GM13976 (cell line): ENCODE measurements at regions not wholly inside any gene's neighbourhood (a gene's known extent, or its start where the extent isn't known, plus 50 kb on each side); places are given as distances from the start of the nearest gene placed in this dataset.

Experiments used
- DNase-seq: peaks from one replicate; pipeline ENCODE4 v3.0.0; 2012; ENCODE audit warnings: low spot score
- in situ Hi-C: fragments of 300-500 bp; cut with MboI; formaldehyde crosslinking; loops from one replicate; pipeline ENCODE4 v1.12.0; 2022; ENCODE audit warnings: low sequenced_read_pairs, mixed read lengths, inconsistent platforms; ENCODE audit not compliant: unreplicated experiment
- TF ChIP-seq, protein P1 (sequence below): IDR thresholded peaks from 2 replicates; pipeline ENCODE4 v1.5.1; 2012; ENCODE audit warnings: borderline replicate concordance, mild to moderate bottlenecking; ENCODE audit not compliant: insufficient read depth; ENCODE audit errors: extremely low read depth, missing control alignments, control extremely low read depth

DNA sequence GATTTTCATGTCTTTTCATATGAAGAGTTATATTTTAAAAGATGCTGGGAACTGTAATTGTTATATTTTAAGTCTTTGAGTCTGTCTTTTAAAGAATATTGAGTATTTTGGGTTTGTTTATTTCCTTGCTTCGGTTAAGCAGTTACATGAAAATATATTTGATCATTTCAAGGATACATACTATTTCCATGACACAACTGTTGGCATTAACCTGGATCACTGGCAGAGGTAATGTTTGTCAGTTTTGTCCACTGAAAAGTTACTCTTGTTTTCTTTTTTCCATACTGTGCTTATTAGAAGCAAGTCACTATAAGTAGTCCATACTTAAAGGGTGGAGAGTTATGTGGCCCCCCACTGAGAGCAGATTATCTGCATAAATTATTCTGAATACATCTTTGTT lies 1142.0 kb upstream of the TMEFF2 start:
- TF ChIP-seq, protein P1, sequence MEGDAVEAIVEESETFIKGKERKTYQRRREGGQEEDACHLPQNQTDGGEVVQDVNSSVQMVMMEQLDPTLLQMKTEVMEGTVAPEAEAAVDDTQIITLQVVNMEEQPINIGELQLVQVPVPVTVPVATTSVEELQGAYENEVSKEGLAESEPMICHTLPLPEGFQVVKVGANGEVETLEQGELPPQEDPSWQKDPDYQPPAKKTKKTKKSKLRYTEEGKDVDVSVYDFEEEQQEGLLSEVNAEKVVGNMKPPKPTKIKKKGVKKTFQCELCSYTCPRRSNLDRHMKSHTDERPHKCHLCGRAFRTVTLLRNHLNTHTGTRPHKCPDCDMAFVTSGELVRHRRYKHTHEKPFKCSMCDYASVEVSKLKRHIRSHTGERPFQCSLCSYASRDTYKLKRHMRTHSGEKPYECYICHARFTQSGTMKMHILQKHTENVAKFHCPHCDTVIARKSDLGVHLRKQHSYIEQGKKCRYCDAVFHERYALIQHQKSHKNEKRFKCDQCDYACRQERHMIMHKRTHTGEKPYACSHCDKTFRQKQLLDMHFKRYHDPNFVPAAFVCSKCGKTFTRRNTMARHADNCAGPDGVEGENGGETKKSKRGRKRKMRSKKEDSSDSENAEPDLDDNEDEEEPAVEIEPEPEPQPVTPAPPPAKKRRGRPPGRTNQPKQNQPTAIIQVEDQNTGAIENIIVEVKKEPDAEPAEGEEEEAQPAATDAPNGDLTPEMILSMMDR: no peak
- in situ Hi-C loops: no loop called here
- no peak for DNase-seq

DNA sequence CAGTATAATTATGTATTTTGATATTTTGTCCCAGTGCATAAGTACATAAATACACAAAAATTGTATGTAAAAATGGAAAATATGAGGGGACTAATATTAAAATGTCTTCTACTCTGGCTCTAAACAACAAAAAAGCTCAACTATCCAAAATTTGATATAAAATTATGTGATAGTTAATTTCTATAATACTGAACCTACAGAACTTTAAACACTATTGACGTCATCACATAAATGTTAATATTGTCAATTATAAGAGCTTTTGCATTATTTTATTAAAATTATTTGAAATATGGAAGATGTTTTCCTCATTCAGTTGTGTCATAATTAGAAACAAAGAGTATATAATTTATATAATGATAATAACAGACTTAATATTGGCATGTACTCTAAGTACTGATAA lies 1139.7 kb upstream of the TMEFF2 start:
- TF ChIP-seq, protein P1: no peak
- DNase-seq: no peak
- in situ Hi-C loops: no loop called here

DNA sequence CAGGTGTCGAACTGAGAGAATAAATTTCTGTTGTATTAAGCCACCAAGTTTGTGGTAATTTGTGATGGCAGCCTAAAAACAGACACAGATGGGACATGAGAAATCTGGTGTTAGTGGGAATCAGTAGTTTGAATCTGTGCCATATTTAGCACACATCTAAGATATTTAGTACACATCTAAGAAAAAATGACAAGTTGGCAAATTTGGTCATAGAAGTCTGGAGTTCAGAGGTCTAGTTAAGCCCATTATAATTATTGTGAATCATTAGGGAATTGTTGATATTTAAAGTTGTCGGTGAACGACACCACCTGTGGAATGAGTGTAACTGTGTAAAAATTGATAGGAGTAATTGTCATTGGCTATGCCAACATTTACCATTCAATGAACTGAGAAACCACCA lies 1138.8 kb upstream of the TMEFF2 start:
- in situ Hi-C loops: no loop called here
- TF ChIP-seq, protein P1: no peak
- no peak for DNase-seq

DNA sequence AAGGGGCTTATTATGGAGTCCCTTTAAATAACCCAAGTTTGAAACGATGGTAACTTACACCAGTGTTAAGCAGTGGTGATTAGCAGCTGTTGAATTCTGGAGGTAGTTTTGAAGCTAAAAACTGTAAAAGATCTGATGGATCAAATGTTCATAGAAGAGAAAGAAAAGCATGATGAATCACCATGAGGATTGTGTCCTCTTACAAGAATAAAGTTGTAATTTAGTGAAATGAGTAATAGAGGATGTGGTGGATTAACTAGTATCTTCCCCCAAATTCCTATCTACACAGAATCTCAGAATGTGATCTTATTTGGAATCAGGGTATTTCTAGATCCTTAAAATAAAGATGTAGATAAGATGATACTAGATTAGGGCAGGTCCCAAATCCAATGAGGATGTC lies 1138.2 kb upstream of the TMEFF2 start:
- DNase-seq: no peak
- TF ChIP-seq, protein P1: no peak
- in situ Hi-C loops: no loop called here

DNA sequence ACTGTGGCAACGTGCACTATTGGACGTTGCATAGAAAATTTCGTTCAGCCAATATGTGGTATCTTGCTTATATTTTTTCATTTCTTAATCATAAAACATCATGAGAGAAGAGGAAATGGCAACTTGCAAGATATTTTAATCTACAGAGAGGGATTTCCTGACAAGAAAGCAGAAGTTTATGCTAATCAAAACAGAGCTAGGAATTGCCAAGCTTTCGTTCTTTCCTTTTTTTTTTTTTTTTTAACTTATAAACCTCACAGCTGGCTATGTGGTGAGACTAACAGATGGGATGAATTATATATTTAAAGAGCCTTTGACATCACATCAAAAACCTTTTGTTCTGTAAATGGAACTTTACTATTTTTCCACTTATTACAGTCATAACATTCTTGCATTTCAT lies 1136.9 kb upstream of the TMEFF2 start:
- no peak for DNase-seq

DNA sequence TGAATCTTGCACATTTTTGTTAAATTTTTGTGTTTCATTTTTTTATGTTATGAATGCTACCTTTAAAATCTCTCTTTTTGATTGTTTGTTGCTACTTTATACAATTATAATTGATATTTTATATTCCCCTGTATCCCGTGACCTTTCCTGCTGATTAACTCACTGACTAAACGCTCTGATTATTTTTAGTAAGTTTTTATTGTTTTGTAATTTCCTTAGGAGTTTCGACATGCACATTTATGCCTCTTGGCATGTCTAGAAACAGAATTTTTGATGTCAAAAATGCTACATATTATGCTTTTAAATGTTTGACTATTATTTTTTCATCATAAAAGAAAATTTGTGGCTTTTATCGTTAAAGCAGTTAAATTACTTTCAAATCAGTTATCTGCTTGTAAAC lies 1131.6 kb upstream of the TMEFF2 start:
- in situ Hi-C loops: no loop called here
- DNase-seq: no peak
- TF ChIP-seq, protein P1: no peak

More for the DNA sequence above, 1136.9 kb upstream of the TMEFF2 start:
- in situ Hi-C loops: no loop called here
- TF ChIP-seq, protein P1: no peak

DNA sequence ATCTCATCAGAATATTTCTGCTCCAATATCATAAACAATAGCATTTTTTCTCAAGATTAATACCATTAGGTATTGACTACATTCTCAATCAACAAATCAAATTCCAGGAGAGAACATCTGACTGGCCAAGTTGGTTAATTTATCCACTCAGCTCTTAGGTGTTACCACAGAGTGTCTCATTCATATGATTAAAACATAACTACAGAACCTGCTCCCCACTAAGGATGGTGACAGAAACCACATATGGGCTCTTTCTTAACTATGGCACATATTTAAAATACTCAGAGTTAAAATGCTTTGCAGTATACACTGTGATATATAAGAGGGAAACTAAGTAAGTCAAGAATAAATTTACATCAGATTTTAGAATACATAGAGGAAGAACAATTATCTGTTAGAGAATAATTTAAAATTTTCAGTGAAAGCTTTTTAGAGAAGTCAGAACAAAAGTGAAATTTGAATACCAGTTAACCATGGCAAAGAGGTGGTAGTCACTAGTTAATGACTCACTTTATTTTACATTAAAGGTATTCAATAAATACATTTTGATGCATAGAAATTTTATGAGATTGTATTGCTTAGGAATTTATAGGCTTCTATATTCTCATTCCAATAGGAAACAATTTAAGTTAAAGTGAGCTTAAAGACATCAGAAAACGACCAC lies 1120.8 kb upstream of the TMEFF2 start:
- DNase-seq: no peak
- in situ Hi-C loops: no loop called here

More for the DNA sequence above, 1120.8 kb upstream of the TMEFF2 start:
- TF ChIP-seq, protein P1: no peak
